HepG2 (cell line): ENCODE measurements at regions not wholly inside any gene's neighbourhood (a gene's known extent, or its start where the extent isn't known, plus 50 kb on each side); places are given as distances from the start of the nearest gene placed in this dataset.

Experiments used
- ATAC-seq: fragments of 200-7000 bp; cut with Tn5 transposase; 3 replicates; pipeline ENCODE4 v1.9.1; 2020; ENCODE audit warnings: mild to moderate bottlenecking, moderate library complexity
- BruUV-seq: library from RNA; stranded (reverse); fragments of 400-500 nt; replicated peaks from 2 replicates; lab custom pipeline; 2021; lab: Mats Ljungman, UMichigan
- CTCF ChIA-PET: fragments of 300-600 bp; formaldehyde crosslinking; extraction: SDS; loops from one replicate; lab custom pipeline; 2021; ENCODE audit warnings: low total read pairs, inconsistent platforms, low intra/inter-chr PET ratio; lab: Yijun Ruan, JAX
- POLR2A ChIA-PET: fragments of 350-600 bp; sonication (Branson Sonifier 250); formaldehyde crosslinking; loops from one replicate; lab custom pipeline; 2020; ENCODE audit warnings: antibody characterized with exemption, inconsistent platforms; lab: Yijun Ruan, JAX
- DNase-seq: peaks from one replicate; pipeline ENCODE4 v3.0.0-alpha.2; 2015; ENCODE audit warnings: low spot score
- FAIRE-seq: peaks from 3 replicates; lab custom pipeline; 2011; peaks lifted over from hg19 to GRCh38; lab: Jason Lieb, UNC
- H2AFZ ChIP-seq: one replicate; pipeline ENCODE4 v1.6.1; 2011; ENCODE audit warnings: low read length, inconsistent platforms
- H3K27ac ChIP-seq: fragments of 300-600 bp; 3 replicates; pipeline ENCODE4 v1.8.0; 2011; ENCODE audit warnings: mixed run types, mild to moderate bottlenecking, mixed read lengths, low read length, inconsistent platforms; ENCODE audit not compliant: insufficient read depth; ENCODE audit errors: extremely low read length
- H3K27me3 ChIP-seq, 2 experiments: fragments of 200-600 bp in 1 of 2; 2 replicates in 1 of 2; 3 replicates in 1 of 2; pipeline versions ENCODE4 v1.6.0 to v1.8.0; 2011; ENCODE audit warnings: low read length in 2 of 2, mild to moderate bottlenecking in 2 of 2, moderate library complexity in 2 of 2, inconsistent platforms in 1 of 2; ENCODE audit not compliant: insufficient read depth in 2 of 2, control insufficient read depth in 1 of 2
- H3K36me3 ChIP-seq, 2 experiments: fragments of 200-600 bp in 1 of 2; replicated peaks in 1 of 2; 2 replicates in 1 of 2; 3 replicates in 1 of 2; pipeline versions ENCODE4 v1.5.1 to v1.8.0; 2011; ENCODE audit warnings: low read length in 2 of 2, inconsistent platforms in 1 of 2; ENCODE audit not compliant: insufficient read depth in 2 of 2, control insufficient read depth in 1 of 2
- H3K4me1 ChIP-seq: 2 replicates; pipeline ENCODE4 v1.5.1; 2012; ENCODE audit warnings: low read length, inconsistent platforms; ENCODE audit not compliant: insufficient read depth
- H3K4me2 ChIP-seq: 2 replicates; pipeline ENCODE4 v1.6.0; 2011; ENCODE audit warnings: low read depth, low read length, inconsistent platforms
- H3K4me3 ChIP-seq, 3 experiments: fragments of 200-600 bp in 1 of 3; sonication (generic), shearing (Covaris generic) in 1 of 3; replicated peaks in 1 of 3; 2 replicates each; pipeline ENCODE4 v1.5.1; 2011 to 2016; ENCODE audit warnings: low read length in 3 of 3, inconsistent platforms in 2 of 3, low read depth in 2 of 3, mild to moderate bottlenecking in 2 of 3, control low read depth in 1 of 3, mixed read lengths in 1 of 3; ENCODE audit not compliant: insufficient read depth in 1 of 3
- H3K79me2 ChIP-seq: one replicate; pipeline ENCODE4 v1.6.1; 2011; ENCODE audit warnings: low read length, inconsistent platforms; ENCODE audit not compliant: insufficient read depth
- H3K9ac ChIP-seq: 2 replicates; pipeline ENCODE4 v1.6.0; 2011; ENCODE audit warnings: mild to moderate bottlenecking, low read depth, low read length, inconsistent platforms; ENCODE audit not compliant: insufficient read depth
- H3K9me3 ChIP-seq: 2 replicates; pipeline ENCODE4 v1.5.1; 2012; ENCODE audit warnings: mild to moderate bottlenecking, low read length
- H4K20me1 ChIP-seq: 2 replicates; pipeline ENCODE4 v1.6.0; 2011; ENCODE audit warnings: inconsistent platforms, mild to moderate bottlenecking, low read length, moderate library complexity; ENCODE audit not compliant: insufficient read depth
- AGO2 ChIP-seq: fragments of 200-400 bp; formaldehyde crosslinking; optimal IDR thresholded peaks from 2 replicates; pipeline ENCODE3; 2017; ENCODE audit warnings: mild to moderate bottlenecking, low read depth, low read length, moderate library complexity
- CEBPB ChIP-seq: IDR thresholded peaks from 2 replicates; pipeline ENCODE4 v1.6.1; 2011; ENCODE audit warnings: low read depth, low read length, improper control_type of control experiment, borderline replicate concordance
- CREB1 ChIP-seq, 2 experiments: fragments of 450-650 bp in 1 of 2; IDR thresholded peaks; 2 replicates each; pipeline ENCODE4 v1.6.1; 2016 to 2017; ENCODE audit warnings: control low read depth in 1 of 2, mild to moderate bottlenecking in 1 of 2, missing compliant biosample characterization in 1 of 2, missing genetic modification characterization in 1 of 2
- CREBL2 ChIP-seq: sonication (generic); formaldehyde crosslinking; IDR thresholded peaks from 2 replicates; pipeline ENCODE4 v1.8.1; 2023; ENCODE audit warnings: missing genetic modification reagents, mild to moderate bottlenecking, borderline replicate concordance
- PHF21A ChIP-seq: sonication (generic); formaldehyde crosslinking; IDR thresholded peaks from 2 replicates; pipeline ENCODE4 v1.5.0; 2020; ENCODE audit warnings: mild to moderate bottlenecking, missing genetic modification reagents
- SNAI1 ChIP-seq: sonication (generic); formaldehyde crosslinking; IDR thresholded peaks from 2 replicates; pipeline ENCODE4 v1.5.0; 2020; ENCODE audit warnings: mild to moderate bottlenecking, missing genetic modification reagents, borderline replicate concordance
- TEAD3 ChIP-seq: optimal IDR thresholded peaks from 2 replicates; pipeline ENCODE3; 2016; ENCODE audit warnings: borderline replicate concordance
- ZBTB37 ChIP-seq: sonication (generic); formaldehyde crosslinking; IDR thresholded peaks from 2 replicates; pipeline ENCODE4 v1.4.0; 2020; ENCODE audit warnings: mild to moderate bottlenecking, missing genetic modification reagents
- ZNF136 ChIP-seq: sonication (generic); formaldehyde crosslinking; IDR thresholded peaks from 2 replicates; pipeline ENCODE4 v1.8.1; 2022; ENCODE audit warnings: low read depth, mild to moderate bottlenecking, moderate library complexity, missing genetic modification reagents
- ZNF234 ChIP-seq: sonication (generic); formaldehyde crosslinking; conservative IDR thresholded peaks from 2 replicates; pipeline ENCODE4 v1.5.1; 2020; ENCODE audit warnings: mild to moderate bottlenecking, missing genetic modification reagents
- ZNF263 ChIP-seq: sonication (generic); formaldehyde crosslinking; IDR thresholded peaks from 2 replicates; pipeline ENCODE4 v1.4.0; 2020; ENCODE audit warnings: missing genetic modification reagents
- ZNF501 ChIP-seq: sonication (generic); formaldehyde crosslinking; IDR thresholded peaks from 2 replicates; pipeline ENCODE4 v1.5.1; 2020; ENCODE audit warnings: mild to moderate bottlenecking, moderate library complexity, missing genetic modification reagents
- ZNF761 ChIP-seq: sonication (generic); formaldehyde crosslinking; conservative IDR thresholded peaks from 2 replicates; pipeline ENCODE4 v1.4.0; 2020; ENCODE audit warnings: mild to moderate bottlenecking, missing genetic modification reagents
- WGBS: methylation state at CpG from one replicate; pipeline ENCODE4 v1.1.6; 2017; ENCODE audit warnings: low lambda C conversion rate; 5-methylcytosine and 5-hydroxymethylcytosine counted together
- in situ Hi-C: cut with HindIII; loops from 2 replicates; pipeline ENCODE4 v1.10.0; 2017; ENCODE audit warnings: low pct_unique_long_range_greater_than_20kb; ENCODE audit not compliant: extremely low pct_ligation_motif_present
- intact Hi-C: fragments of 100-400 bp; cut with micrococcal nuclease; formaldehyde crosslinking; loops from one replicate; pipeline ENCODE4 v1.10.0; 2022; ENCODE audit not compliant: unreplicated experiment

- FAIRE-seq (no peak), ATAC-seq (no peak)
- BruUV-seq, result no TSS peak
- no peaks in the 10 kb centered on the region for H3K79me2 ChIP-seq
- H2AFZ ChIP-seq, result no peak overlapping the region
- no peak for TF ChIP-seq ZNF263
- TF ChIP-seq ZNF234 (CRISPR knock-in tag), result no peak
- TF ChIP-seq PHF21A (CRISPR knock-in tag), result no peak
- no peak for TF ChIP-seq ZNF501 (CRISPR knock-in tag)
- no peak for TF ChIP-seq CREB1 (IDR thresholded peaks at IDR 0.05)
- no peak for TF ChIP-seq CREB1 (CRISPR knock-in tag; IDR thresholded peaks at IDR 0.05)
- no peak for TF ChIP-seq AGO2
- TF ChIP-seq ZNF136 (CRISPR knock-in tag), result no peak
- TF ChIP-seq SNAI1 (CRISPR knock-in tag), result no peak
- TF ChIP-seq TEAD3, result no peak
- no peak for TF ChIP-seq ZNF761
- TF ChIP-seq, all 625 proteins: peak for 0
- intact Hi-C loops, result no loop called here
- POLR2A ChIA-PET, result no interaction called here
- no peaks in the 10 kb centered on the region for H3K9me3 ChIP-seq
- H3K4me3 ChIP-seq, result no peak overlapping the region
- H3K4me1 ChIP-seq, result no peaks in the 10 kb centered on the region
- no peaks in the 10 kb centered on the region for H4K20me1 ChIP-seq
- DNase-seq, result no peak
- H3K4me2 ChIP-seq, result no peak overlapping the region
- H3K27ac ChIP-seq, result no peak overlapping the region
- CTCF ChIA-PET, result no interaction called here
- H3K36me3 ChIP-seq, result no peaks in the 10 kb centered on the region
- in situ Hi-C loops, result no loop called here
- H3K27me3 ChIP-seq, result no peaks in the 10 kb centered on the region
- no peak overlapping the region for H3K9ac ChIP-seq
Observed at GRCh38 chr6:71544906-71545305, 256.3 kb downstream of the OGFRL1 start.

- Histone ChIP-seq H3K79me2 (no peaks in the 10 kb centered on the region), H4K20me1 (no peaks in the 10 kb centered on the region), H3K4me1 (no peaks in the 10 kb centered on the region), H3K4me3 (no peak overlapping the region), H2AFZ (no peak overlapping the region), H3K9me3 (no peaks in the 10 kb centered on the region), H3K27ac (no peak overlapping the region), H3K36me3 (no peaks in the 10 kb centered on the region), H3K27me3 (no peaks in the 10 kb centered on the region), H3K9ac (no peak overlapping the region), H3K4me2 (no peak overlapping the region)
- DNase-seq, result no peak
- BruUV-seq, result no TSS peak
- no peak for ATAC-seq
- POLR2A ChIA-PET, result no interaction called here
- no peak for FAIRE-seq
- WGBS, result 61% methylated on average over 3 of the region's 3 CpGs
- CTCF ChIA-PET, result no interaction called here
- intact Hi-C loops (no loop called here), in situ Hi-C loops (no loop called here)
- TF ChIP-seq CREBL2 (CRISPR knock-in tag) (no peak), ZBTB37 (CRISPR knock-in tag) (no peak), SNAI1 (CRISPR knock-in tag) (no peak), CEBPB (peak; percentile 66; the same call in 1 of the 2 replicates)
Observed at GRCh38 chr6:71545905-71546304, 257.3 kb downstream of the OGFRL1 start.
